ENCODE measurements at regions not wholly inside any gene's neighbourhood (a gene's known extent, or its start where the extent isn't known, plus 50 kb on each side); places are given as distances from the start of the nearest gene placed in this dataset.
A peak's percentile ranks its signal among the peaks of the same experiment; 100 is the strongest.

GRCh38 chr2:106628377-106628776 lies 141.2 kb downstream of the CD8B2 start:
- DNase-seq (ENCODE audit: extremely low read depth, low read depth), result no peak

GRCh38 chr2:106629981-106630380 lies 142.8 kb downstream of the CD8B2 start:
- no peak for DNase-seq (ENCODE audit: extremely low read depth, low read depth)

- DNase-seq (ENCODE audit: extremely low read depth, low read depth), result no peak
Observed at GRCh38 chr2:106631281-106631680, 144.1 kb downstream of the CD8B2 start.

GRCh38 chr2:106638043-106638442 lies 150.9 kb downstream of the CD8B2 start:
- peak; percentile 26 for DNase-seq (ENCODE audit: extremely low read depth, low read depth)

GRCh38 chr2:106638580-106638979 lies 151.4 kb downstream of the CD8B2 start:
- DNase-seq (ENCODE audit: extremely low read depth, low read depth), result no peak

GRCh38 chr2:106642679-106643078 lies 155.5 kb downstream of the CD8B2 start:
- no peak for DNase-seq (ENCODE audit: extremely low read depth, low read depth)

GRCh38 chr2:106644623-106645022 lies 157.5 kb downstream of the CD8B2 start:
- no peak for DNase-seq (ENCODE audit: extremely low read depth, low read depth)

GRCh38 chr2:106646605-106647004 lies 159.4 kb downstream of the CD8B2 start:
- no peak for DNase-seq (ENCODE audit: extremely low read depth, low read depth)

- no peak for DNase-seq (ENCODE audit: extremely low read depth, low read depth)
Observed at GRCh38 chr2:106649306-106649705, 162.1 kb downstream of the CD8B2 start.

GRCh38 chr2:106653465-106653864 lies 166.3 kb downstream of the CD8B2 start:
- DNase-seq (ENCODE audit: extremely low read depth, low read depth), result no peak

- DNase-seq (ENCODE audit: extremely low read depth, low read depth), result no peak
Observed at GRCh38 chr2:106658616-106659015, 171.5 kb downstream of the CD8B2 start.

GRCh38 chr2:106664669-106665068 lies 177.5 kb downstream of the CD8B2 start:
- DNase-seq (ENCODE audit: extremely low read depth, low read depth), result no peak

GRCh38 chr2:106667478-106668070 lies 180.4 kb downstream of the CD8B2 start:
- no peak for DNase-seq (ENCODE audit: extremely low read depth, low read depth)

- no peak for DNase-seq (ENCODE audit: extremely low read depth, low read depth)
Observed at GRCh38 chr2:106685180-106685897, 198.2 kb downstream of the CD8B2 start.

- no peak for DNase-seq (ENCODE audit: extremely low read depth, low read depth)
Observed at GRCh38 chr2:106686814-106687213, 199.2 kb downstream of the ST6GAL2 start.

GRCh38 chr2:106694964-106695470 lies 190.9 kb downstream of the ST6GAL2 start:
- DNase-seq (ENCODE audit: extremely low read depth, low read depth), result no peak

GRCh38 chr2:106695919-106696318 lies 190.0 kb downstream of the ST6GAL2 start:
- DNase-seq (ENCODE audit: extremely low read depth, low read depth), result no peak

GRCh38 chr2:106700616-106701015 lies 185.4 kb downstream of the ST6GAL2 start:
- no peak for DNase-seq (ENCODE audit: extremely low read depth, low read depth)

GRCh38 chr2:106701203-106702022 lies 184.6 kb downstream of the ST6GAL2 start:
- no peak for DNase-seq (ENCODE audit: extremely low read depth, low read depth)

- no peak for DNase-seq (ENCODE audit: extremely low read depth, low read depth)
Observed at GRCh38 chr2:106703161-106703560, 182.8 kb downstream of the ST6GAL2 start.

GRCh38 chr2:106704798-106705197 lies 181.2 kb downstream of the ST6GAL2 start:
- DNase-seq (ENCODE audit: extremely low read depth, low read depth), result no peak

All from NCI-H460 (cell line).